K562 (cell line): ENCODE measurements at regions not wholly inside any gene's neighbourhood (a gene's known extent, or its start where the extent isn't known, plus 50 kb on each side); places are given as distances from the start of the nearest gene placed in this dataset.

Source experiments
- ATAC-seq: fragments of 200-7000 bp; cut with Tn5 transposase; 3 replicates; pipeline ENCODE4 v1.9.1; 2020; ENCODE audit warnings: moderate library complexity
- BruUV-seq: library from RNA; stranded (reverse); fragments of 400-500 nt; replicated peaks from 2 replicates; lab custom pipeline; 2021; lab: Mats Ljungman, UMichigan
- CTCF ChIA-PET: fragments of 300-600 bp; formaldehyde crosslinking; extraction: SDS; loops from one replicate; lab custom pipeline; 2021; ENCODE audit warnings: low intra/inter-chr PET ratio; lab: Yijun Ruan, JAX
- POLR2A ChIA-PET: fragments of 300-600, 350-650 bp; sonication (Branson Sonifier 250); formaldehyde crosslinking; extraction: SDS; loops from one replicate; lab custom pipeline; 2021; ENCODE audit warnings: antibody characterized with exemption, inconsistent platforms; lab: Yijun Ruan, JAX
- DNase-seq, 4 experiments: peaks; one replicate each; pipeline versions ENCODE4 v3.0.0 to v3.0.0-alpha.2; 2011 to 2018; ENCODE audit warnings: low spot score in 3 of 4, mixed read lengths in 3 of 4; ENCODE audit errors: extremely low read depth in 1 of 4
- FAIRE-seq: peaks from 2 replicates; lab custom pipeline; 2011; peaks lifted over from hg19 to GRCh38; lab: Jason Lieb, UNC
- H2AFZ ChIP-seq: 2 replicates; pipeline ENCODE4 v1.6.0; 2011; ENCODE audit warnings: low read depth, low read length, control low read depth, inconsistent platforms
- H3K27ac ChIP-seq: fragments of 200-600 bp; 3 replicates; pipeline ENCODE4 v1.8.0; 2011; ENCODE audit warnings: low read depth, mild to moderate bottlenecking, control low read depth, inconsistent platforms, low read length, moderate library complexity, mixed read lengths; ENCODE audit errors: extremely low read depth
- H3K27me3 ChIP-seq, 2 experiments: fragments of 300-600 bp in 1 of 2; 2 replicates in 1 of 2; 3 replicates in 1 of 2; pipeline versions ENCODE4 v1.6.0 to v1.8.0; 2011; ENCODE audit warnings: inconsistent platforms in 2 of 2, low read length in 2 of 2, mild to moderate bottlenecking in 1 of 2, mixed read lengths in 1 of 2, moderate library complexity in 1 of 2; ENCODE audit not compliant: control insufficient read depth in 2 of 2, insufficient read depth in 2 of 2
- H3K36me3 ChIP-seq: fragments of 300-600 bp; 3 replicates; pipeline ENCODE4 v1.8.0; 2011; ENCODE audit warnings: mild to moderate bottlenecking, low read length, inconsistent platforms; ENCODE audit not compliant: control insufficient read depth, insufficient read depth
- H3K4me1 ChIP-seq, 2 experiments: fragments of 200-600 bp in 1 of 2; replicated peaks in 1 of 2; 2 replicates in 1 of 2; 3 replicates in 1 of 2; pipeline versions ENCODE4 v1.5.1 to v1.8.0; 2011; ENCODE audit warnings: inconsistent platforms in 2 of 2, low read length in 2 of 2, mild to moderate bottlenecking in 1 of 2, mixed read lengths in 1 of 2, moderate library complexity in 1 of 2; ENCODE audit not compliant: control insufficient read depth in 2 of 2, insufficient read depth in 2 of 2
- H3K4me2 ChIP-seq: 2 replicates; pipeline ENCODE4 v1.6.1; 2011; ENCODE audit warnings: low read length, control low read depth, inconsistent platforms, mixed read lengths; ENCODE audit not compliant: insufficient read depth
- H3K4me3 ChIP-seq: fragments of 200-600 bp; sonication (generic), shearing (Covaris generic); 2 replicates; pipeline ENCODE4 v1.5.1; 2016; ENCODE audit warnings: control low read depth, inconsistent platforms
- H3K79me2 ChIP-seq: fragments of 200-600 bp; 3 replicates; pipeline ENCODE4 v1.8.0; 2011; ENCODE audit warnings: low read length, inconsistent platforms; ENCODE audit not compliant: control insufficient read depth, insufficient read depth
- H3K9ac ChIP-seq, 2 experiments: 2 replicates each; pipeline versions ENCODE4 v1.6.0 to v1.6.1; 2011; ENCODE audit warnings: low read depth in 2 of 2, low read length in 2 of 2, control low read depth in 1 of 2, inconsistent platforms in 1 of 2, mild to moderate bottlenecking in 1 of 2, mixed read lengths in 1 of 2; ENCODE audit not compliant: insufficient read depth in 1 of 2
- H3K9me1 ChIP-seq: one replicate; pipeline ENCODE4 v1.6.0; 2011; ENCODE audit warnings: inconsistent platforms, mild to moderate bottlenecking, low read length, moderate library complexity; ENCODE audit not compliant: control insufficient read depth, insufficient read depth
- H3K9me3 ChIP-seq: replicated peaks from 2 replicates; pipeline ENCODE4 v1.5.1; 2011; ENCODE audit warnings: low read depth, low read length, inconsistent platforms; ENCODE audit not compliant: control insufficient read depth, insufficient read depth
- H4K20me1 ChIP-seq: replicated peaks from 2 replicates; pipeline ENCODE4 v1.6.1; 2011; ENCODE audit warnings: low read length, inconsistent platforms, mixed read lengths; ENCODE audit not compliant: control insufficient read depth, insufficient read depth
- ARID3A ChIP-seq: IDR thresholded peaks from 2 replicates; pipeline ENCODE4 v1.6.1; 2012; ENCODE audit warnings: low read depth, low read length, improper control_type of control experiment, borderline replicate concordance
- COPS2 ChIP-seq: fragments of 450-650 bp; conservative IDR thresholded peaks from 2 replicates; pipeline ENCODE4 v1.6.1; 2016; ENCODE audit warnings: mild to moderate bottlenecking, moderate library complexity
- E4F1 ChIP-seq: fragments of 250-450 bp; sonication (Bioruptor Pico); IDR thresholded peaks from 2 replicates; pipeline ENCODE4 v1.5.0; 2021; ENCODE audit warnings: mild to moderate bottlenecking, borderline replicate concordance
- EWSR1 ChIP-seq: fragments of 450-650 bp; IDR thresholded peaks from 2 replicates; pipeline ENCODE4 v1.6.1; 2018; ENCODE audit warnings: borderline replicate concordance, mild to moderate bottlenecking, low read depth, moderate library complexity; ENCODE audit not compliant: partially characterized antibody
- IFI16 ChIP-seq: fragments of 250-450 bp; sonication (Bioruptor Pico); IDR thresholded peaks from 2 replicates; pipeline ENCODE4 v2.1.2; 2022; ENCODE audit warnings: mild to moderate bottlenecking, inconsistent platforms
- MNT ChIP-seq, 2 experiments: fragments of 450-650 bp; conservative IDR thresholded peaks; 2 replicates each; pipeline ENCODE4 v1.6.1; 2017; ENCODE audit warnings: mild to moderate bottlenecking in 2 of 2, moderate library complexity in 2 of 2
- PPARD ChIP-seq: fragments of 250-450 bp; sonication (Bioruptor Pico); IDR thresholded peaks from 2 replicates; pipeline ENCODE4 v1.8.0; 2022; ENCODE audit warnings: inconsistent platforms, mild to moderate bottlenecking, moderate library complexity
- SMARCA5 ChIP-seq: fragments of 450-650 bp; IDR thresholded peaks from 2 replicates; pipeline ENCODE4 v1.6.1; 2016
- SMARCE1 ChIP-seq: fragments of 450-650 bp; IDR thresholded peaks from 2 replicates; pipeline ENCODE4 v1.7.1; 2016; ENCODE audit warnings: mild to moderate bottlenecking
- SMC3 ChIP-seq: conservative IDR thresholded peaks from 2 replicates; pipeline ENCODE4 v1.6.1; 2011; ENCODE audit warnings: low read depth, low read length, improper control_type of control experiment; ENCODE audit not compliant: insufficient read depth
- TCF3 ChIP-seq: sonication (generic); formaldehyde crosslinking; IDR thresholded peaks from 2 replicates; pipeline ENCODE4 v1.4.0; 2020; ENCODE audit warnings: mild to moderate bottlenecking, missing genetic modification reagents
- U2AF2 ChIP-seq: fragments of 200-400 bp; formaldehyde crosslinking; optimal IDR thresholded peaks from 2 replicates; pipeline ENCODE3; 2017; ENCODE audit warnings: low read depth, mild to moderate bottlenecking, low read length
- ZFPM2 ChIP-seq: fragments of 250-450 bp; sonication (Bioruptor Pico); IDR thresholded peaks from 2 replicates; pipeline ENCODE4 v1.5.1; 2022; ENCODE audit warnings: mild to moderate bottlenecking
- ZKSCAN8 ChIP-seq: fragments of 200-800 bp; sonication (Bioruptor generic); IDR thresholded peaks from 2 replicates; pipeline ENCODE4 v1.6.1; 2016; ENCODE audit warnings: missing genetic modification characterization, missing compliant biosample characterization
- ZNF121 ChIP-seq: sonication (generic); formaldehyde crosslinking; conservative IDR thresholded peaks from 2 replicates; pipeline ENCODE4 v1.8.0; 2022; ENCODE audit warnings: missing genetic modification reagents
- ZNF217 ChIP-seq: sonication (generic); formaldehyde crosslinking; IDR thresholded peaks from 2 replicates; pipeline ENCODE4 v1.8.0; 2022; ENCODE audit warnings: mild to moderate bottlenecking, missing genetic modification reagents
- ZNF23 ChIP-seq: fragments of 250-450 bp; sonication (Bioruptor Pico); IDR thresholded peaks from 2 replicates; pipeline ENCODE4 v1.4.0; 2020; ENCODE audit warnings: mild to moderate bottlenecking
- WGBS: fragments of 100-300 bp; shearing (Covaris generic); methylation state at CpG from one replicate; pipeline ENCODE4 v1.1.6; 2016; ENCODE audit warnings: low coverage, mixed read lengths; ENCODE audit not compliant: insufficient coverage; ENCODE audit errors: missing lambda C conversion rate; 5-methylcytosine and 5-hydroxymethylcytosine counted together
- in situ Hi-C: fragments of 300-500 bp; cut with MboI; formaldehyde crosslinking; loops from 4 replicates; pipeline ENCODE4 v1.15.0; 2018; ENCODE audit warnings: inconsistent platforms, mixed read lengths
- intact Hi-C: fragments of 100-400 bp; cut with micrococcal nuclease; formaldehyde crosslinking; loops from 2 replicates; pipeline ENCODE4 v1.14.2; 2022

- H2AFZ ChIP-seq: no peak overlapping the region
- H3K36me3 ChIP-seq: no peaks in the 10 kb centered on the region
- H3K4me2 ChIP-seq: no peak overlapping the region
- ChIA-PET POLR2A (no interaction called here), CTCF (no interaction called here)
- no peaks in the 10 kb centered on the region for H3K79me2 ChIP-seq
- DNase-seq (no peak), ATAC-seq (no peak), FAIRE-seq (no peak)
- H3K27ac ChIP-seq: no peak overlapping the region
- in situ Hi-C loops (no loop called here), intact Hi-C loops (no loop called here)
- H3K4me3 ChIP-seq: no peak overlapping the region
- no peaks in the 10 kb centered on the region for H3K4me1 ChIP-seq
- no peaks in the 10 kb centered on the region for H3K9me3 ChIP-seq
- TF ChIP-seq SMARCA5 (no peak), ZNF217 (CRISPR knock-in tag) (no peak), ZKSCAN8 (CRISPR knock-in tag) (no peak), SMARCE1 (no peak), COPS2 (no peak), EWSR1 (no peak), SMC3 (no peak), ZNF23 (no peak), ZNF121 (no peak), E4F1 (CRISPR knock-in tag) (no peak), IFI16 (no peak), ARID3A (no peak), U2AF2 (no peak), MNT (conservative IDR thresholded peaks at IDR 0.05) (no peak), PPARD (no peak), TCF3 (CRISPR knock-in tag) (no peak), ZFPM2 (CRISPR knock-in tag) (no peak)
- H3K27me3 ChIP-seq: no peaks in the 10 kb centered on the region
- no TSS peak for BruUV-seq
- H4K20me1 ChIP-seq: no peaks in the 10 kb centered on the region
- no peak overlapping the region for H3K9ac ChIP-seq
- no peaks in the 10 kb centered on the region for H3K9me1 ChIP-seq
- 0% methylated on average over 1 of the region's 1 CpG for WGBS
Measured at GRCh38 chr7:113652501-113652900, 266.3 kb downstream of the PPP1R3A start.
